Fibroblast of lung (primary cell): ENCODE measurements at regions not wholly inside any gene's neighbourhood (a gene's known extent, or its start where the extent isn't known, plus 50 kb on each side); places are given as distances from the start of the nearest gene placed in this dataset.

Experiments used
- DNase-seq, 2 donors: peaks; one replicate each; pipeline versions ENCODE4 v3.0.0 to v3.0.0-alpha.2; 2010; ENCODE audit warnings: low read depth in 2 of 2
- H2AFZ ChIP-seq: 2 replicates; pipeline ENCODE4 v1.5.1; 2012; ENCODE audit warnings: low read length, control low read depth, inconsistent platforms
- H3K27ac ChIP-seq: 2 replicates; pipeline ENCODE4 v1.5.1; 2011; ENCODE audit warnings: low read length, control low read depth; ENCODE audit not compliant: insufficient read depth
- H3K27me3 ChIP-seq: 2 replicates; pipeline ENCODE4 v1.5.1; 2011; ENCODE audit warnings: mild to moderate bottlenecking, low read length; ENCODE audit not compliant: control insufficient read depth, insufficient read depth
- H3K36me3 ChIP-seq: 2 replicates; pipeline ENCODE4 v1.5.1; 2011; ENCODE audit warnings: low read length; ENCODE audit not compliant: control insufficient read depth, insufficient read depth
- H3K4me1 ChIP-seq: 2 replicates; pipeline ENCODE4 v1.5.1; 2011; ENCODE audit warnings: low read length; ENCODE audit not compliant: control insufficient read depth, insufficient read depth; ENCODE audit errors: extremely low read depth
- H3K4me2 ChIP-seq: 2 replicates; pipeline ENCODE4 v1.5.1; 2011; ENCODE audit warnings: low read length, control low read depth; ENCODE audit not compliant: insufficient read depth; ENCODE audit errors: extremely low read depth
- H3K4me3 ChIP-seq, 4 experiments: fragments of 200-600 bp in 1 of 4; sonication (generic) in 1 of 4; replicated peaks in 1 of 4; 2 replicates each; pipeline ENCODE4 v1.5.1; 2011 to 2016; ENCODE audit warnings: low read length in 4 of 4, low read depth in 3 of 4, mild to moderate bottlenecking in 3 of 4, control low read depth in 2 of 4, inconsistent platforms in 1 of 4, mixed read lengths in 1 of 4; ENCODE audit not compliant: insufficient read depth in 1 of 4; ENCODE audit errors: control extremely low read depth in 1 of 4
- H3K79me2 ChIP-seq: 2 replicates; pipeline ENCODE4 v1.5.1; 2012; ENCODE audit warnings: mild to moderate bottlenecking, low read length, inconsistent platforms; ENCODE audit not compliant: control insufficient read depth, insufficient read depth
- H3K9ac ChIP-seq: 2 replicates; pipeline ENCODE4 v1.5.1; 2011; ENCODE audit warnings: mild to moderate bottlenecking, low read length, control low read depth; ENCODE audit not compliant: insufficient read depth
- H3K9me3 ChIP-seq: 2 replicates; pipeline ENCODE4 v1.5.1; 2012; ENCODE audit warnings: low read depth, low read length; ENCODE audit not compliant: control insufficient read depth, insufficient read depth
- H4K20me1 ChIP-seq: 2 replicates; pipeline ENCODE4 v1.5.1; 2011; ENCODE audit warnings: low read length; ENCODE audit not compliant: control insufficient read depth, insufficient read depth; ENCODE audit errors: extremely low read depth
- CTCF ChIP-seq, 2 donors: IDR thresholded peaks in 1 of 2; conservative IDR thresholded peaks in 1 of 2; 1 replicate in 1 of 2; 2 replicates in 1 of 2; pipeline ENCODE4 v1.5.1; 2011 to 2012; ENCODE audit warnings: low read length in 2 of 2, control low read depth in 1 of 2, inconsistent platforms in 1 of 2, low read depth in 1 of 2, mild to moderate bottlenecking in 1 of 2
- EZH2 ChIP-seq: IDR thresholded peaks from 2 replicates; pipeline ENCODE4 v1.5.1; 2012; ENCODE audit warnings: low read length, control low read depth, mild to moderate bottlenecking; ENCODE audit errors: missing control alignments

- H3K36me3 ChIP-seq = no peaks in the 10 kb centered on the region
- no peaks in the 10 kb centered on the region for H3K4me1 ChIP-seq
- no peak for DNase-seq
- no peak overlapping the region for H3K4me3 ChIP-seq
- no peak overlapping the region for H2AFZ ChIP-seq
- no peaks in the 10 kb centered on the region for H3K27me3 ChIP-seq
- no peaks in the 10 kb centered on the region for H4K20me1 ChIP-seq
- no peak overlapping the region for H3K4me2 ChIP-seq
- TF ChIP-seq EZH2 (no peak), CTCF (conservative IDR thresholded peaks at IDR 0.05 in 1 of 2, IDR thresholded peaks at IDR 0.05 in 1 of 2; ENCODE audit: low read depth in 1 of 2, low read length in 2 of 2) (no peak)
- no peak overlapping the region for H3K9ac ChIP-seq
- no peaks in the 10 kb centered on the region for H3K79me2 ChIP-seq
- H3K9me3 ChIP-seq = no peaks in the 10 kb centered on the region
- H3K27ac ChIP-seq = no peak overlapping the region
Measured at GRCh38 chr5:144947023-144947422, 776.4 kb downstream of the KCTD16 start.

GRCh38 chr5:144945503-144945902, 774.8 kb downstream of the KCTD16 start:
- H3K27me3 ChIP-seq = no peaks in the 10 kb centered on the region
- no peak overlapping the region for H3K4me2 ChIP-seq
- no peaks in the 10 kb centered on the region for H3K4me1 ChIP-seq
- TF ChIP-seq CTCF (conservative IDR thresholded peaks at IDR 0.05 in 1 of 2, IDR thresholded peaks at IDR 0.05 in 1 of 2; ENCODE audit: low read depth in 1 of 2, low read length in 2 of 2) (no peak), EZH2 (no peak)
- no peak overlapping the region for H2AFZ ChIP-seq
- no peak overlapping the region for H3K27ac ChIP-seq
- no peaks in the 10 kb centered on the region for H4K20me1 ChIP-seq
- H3K9ac ChIP-seq = no peak overlapping the region
- DNase-seq = no peak
- no peak overlapping the region for H3K4me3 ChIP-seq
- H3K9me3 ChIP-seq = no peaks in the 10 kb centered on the region
- no peaks in the 10 kb centered on the region for H3K79me2 ChIP-seq
- no peaks in the 10 kb centered on the region for H3K36me3 ChIP-seq

- Histone ChIP-seq H3K27ac (no peak overlapping the region), H3K4me1 (no peaks in the 10 kb centered on the region), H3K79me2 (no peaks in the 10 kb centered on the region), H3K27me3 (no peaks in the 10 kb centered on the region), H3K4me3 (no peak overlapping the region), H3K9ac (no peak overlapping the region), H3K36me3 (no peaks in the 10 kb centered on the region), H3K9me3 (no peaks in the 10 kb centered on the region), H4K20me1 (no peaks in the 10 kb centered on the region), H3K4me2 (no peak overlapping the region), H2AFZ (no peak overlapping the region)
- TF ChIP-seq EZH2 (no peak), CTCF (conservative IDR thresholded peaks at IDR 0.05 in 1 of 2, IDR thresholded peaks at IDR 0.05 in 1 of 2; ENCODE audit: low read depth in 1 of 2, low read length in 2 of 2) (no peak)
- no peak for DNase-seq
Measured at GRCh38 chr5:144944936-144945335, 774.3 kb downstream of the KCTD16 start.
